ENCODE measurements at regions not wholly inside any gene's neighbourhood (a gene's known extent, or its start where the extent isn't known, plus 50 kb on each side); places are given as distances from the start of the nearest gene placed in this dataset.

DNA sequence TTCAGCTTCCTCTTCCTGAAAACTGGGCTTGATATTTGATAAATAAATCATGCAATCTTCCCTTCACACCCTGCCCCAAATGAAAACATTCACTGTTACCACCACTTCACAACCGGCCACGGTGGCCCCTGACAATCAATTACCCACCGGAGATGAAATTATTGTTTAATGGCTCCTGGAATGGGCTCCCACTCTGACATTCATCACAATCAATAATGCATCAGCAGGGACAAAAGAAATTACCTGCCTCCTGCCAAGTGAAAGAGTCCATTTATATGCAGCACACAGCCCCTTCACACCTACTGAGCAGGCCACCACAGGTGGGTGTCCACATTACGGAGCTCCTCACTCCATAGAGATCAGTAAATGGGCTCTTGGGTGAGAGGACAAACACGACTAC, 193.5 kb upstream of the SNX19 start:
- no peaks in the 10 kb centered on the region for H3K27me3 ChIP-seq (ENCODE audit: insufficient read depth, low read length)
- H3K36me3 Mint-ChIP-seq (ENCODE audit: insufficient read depth in 1 of 3, low read depth in 3 of 3) = peaks cover 4 to 10% (median 7%) of the 10 kb centered on the region in 3 experiments; a peak in 5 of 7 replicates
- H3K4me1 ChIP-seq (ENCODE audit: insufficient read depth, low read length) = no peaks in the 10 kb centered on the region
- H3K4me3 Mint-ChIP-seq = no peak overlapping the region
- H2BK20ac ChIP-seq (ENCODE audit: low read depth, low read length, poor library complexity, severe bottlenecking) = no peak overlapping the region
- no peak overlapping the region for H2BK120ac ChIP-seq (ENCODE audit: low read depth, low read length, poor library complexity, severe bottlenecking)
- no peak overlapping the region for H3K4me2 ChIP-seq (ENCODE audit: insufficient read depth, insufficient read length, low read length)
- no peak overlapping the region for H2AK5ac ChIP-seq (ENCODE audit: insufficient read length, low read length)
- peaks cover 3% of the 10 kb centered on the region in 2 experiments; a peak in 1 of 4 replicates for H3K4me1 Mint-ChIP-seq
- H3K18ac ChIP-seq (ENCODE audit: insufficient read length, low read depth, low read length) = no peak overlapping the region
- no peaks in the 10 kb centered on the region for H3K23me2 ChIP-seq (ENCODE audit: insufficient read length, low read depth, low read length, poor library complexity, severe bottlenecking)
- H3K27ac Mint-ChIP-seq = no peak overlapping the region
- H3K14ac ChIP-seq (ENCODE audit: insufficient read depth, low read length) = no peak overlapping the region
- DNase-seq = no peak
- H2BK5ac ChIP-seq (ENCODE audit: insufficient read length, low read length) = no peak overlapping the region
- H3K9me3 Mint-ChIP-seq = peaks cover 8 to 9% of the 10 kb centered on the region in 2 experiments; a peak in 4 of 5 replicates
- H3K9me3 ChIP-seq (ENCODE audit: control insufficient read depth, low read depth, low read length) = no peaks in the 10 kb centered on the region
- H3T11ph ChIP-seq (ENCODE audit: low read length) = no peak overlapping the region
- H3K9ac ChIP-seq (ENCODE audit: extremely low read depth, insufficient read length, low read length) = no peak overlapping the region
- H4K5ac ChIP-seq (ENCODE audit: insufficient read length, low read depth, low read length) = no peak overlapping the region
- no peak overlapping the region for H2BK12ac ChIP-seq (ENCODE audit: insufficient read length, low read depth, low read length)
- TF ChIP-seq, protein P1, sequence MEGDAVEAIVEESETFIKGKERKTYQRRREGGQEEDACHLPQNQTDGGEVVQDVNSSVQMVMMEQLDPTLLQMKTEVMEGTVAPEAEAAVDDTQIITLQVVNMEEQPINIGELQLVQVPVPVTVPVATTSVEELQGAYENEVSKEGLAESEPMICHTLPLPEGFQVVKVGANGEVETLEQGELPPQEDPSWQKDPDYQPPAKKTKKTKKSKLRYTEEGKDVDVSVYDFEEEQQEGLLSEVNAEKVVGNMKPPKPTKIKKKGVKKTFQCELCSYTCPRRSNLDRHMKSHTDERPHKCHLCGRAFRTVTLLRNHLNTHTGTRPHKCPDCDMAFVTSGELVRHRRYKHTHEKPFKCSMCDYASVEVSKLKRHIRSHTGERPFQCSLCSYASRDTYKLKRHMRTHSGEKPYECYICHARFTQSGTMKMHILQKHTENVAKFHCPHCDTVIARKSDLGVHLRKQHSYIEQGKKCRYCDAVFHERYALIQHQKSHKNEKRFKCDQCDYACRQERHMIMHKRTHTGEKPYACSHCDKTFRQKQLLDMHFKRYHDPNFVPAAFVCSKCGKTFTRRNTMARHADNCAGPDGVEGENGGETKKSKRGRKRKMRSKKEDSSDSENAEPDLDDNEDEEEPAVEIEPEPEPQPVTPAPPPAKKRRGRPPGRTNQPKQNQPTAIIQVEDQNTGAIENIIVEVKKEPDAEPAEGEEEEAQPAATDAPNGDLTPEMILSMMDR (conservative IDR thresholded peaks at IDR 0.05) = no peak
- no peak overlapping the region for H3K23ac ChIP-seq (ENCODE audit: insufficient read length, low read depth, low read length)
- no peak overlapping the region for H3K56ac ChIP-seq (ENCODE audit: insufficient read length, low read depth, low read length)
- H4K8ac ChIP-seq (replicated peaks; ENCODE audit: insufficient read length, low read depth, low read length) = no peak overlapping the region
- no peak overlapping the region for H2BK15ac ChIP-seq (ENCODE audit: low read depth, low read length)
- H3K79me2 ChIP-seq (ENCODE audit: insufficient read depth, low read length) = no peaks in the 10 kb centered on the region
- H3K27ac ChIP-seq (ENCODE audit: insufficient read length, low read depth, low read length) = no peak overlapping the region
- peaks cover 2% of the 10 kb centered on the region; the same call in 1 of the 2 replicates for H3K27me3 Mint-ChIP-seq (ENCODE audit: low read depth)
- no peak overlapping the region for H3K4ac ChIP-seq (ENCODE audit: low read depth, low read length)
- no peak overlapping the region for H2AFZ ChIP-seq (ENCODE audit: low read length)
- H4K20me1 ChIP-seq (ENCODE audit: control insufficient read depth, insufficient read depth, insufficient read length) = no peaks in the 10 kb centered on the region
- H4K91ac ChIP-seq (ENCODE audit: insufficient read length, low read depth, low read length) = no peak overlapping the region
- WGBS (ENCODE audit: extremely low coverage, insufficient read length, low lambda C conversion rate) = no CpG with 5 or more reads among the region's 5 CpGs
- no peaks in the 10 kb centered on the region for H3K79me1 ChIP-seq (ENCODE audit: insufficient read depth, low read depth, low read length, poor library complexity, severe bottlenecking)

Measured in H9 (cell line).